ENCODE measurements at regions not wholly inside any gene's neighbourhood (a gene's known extent, or its start where the extent isn't known, plus 50 kb on each side); places are given as distances from the start of the nearest gene placed in this dataset.

DNA sequence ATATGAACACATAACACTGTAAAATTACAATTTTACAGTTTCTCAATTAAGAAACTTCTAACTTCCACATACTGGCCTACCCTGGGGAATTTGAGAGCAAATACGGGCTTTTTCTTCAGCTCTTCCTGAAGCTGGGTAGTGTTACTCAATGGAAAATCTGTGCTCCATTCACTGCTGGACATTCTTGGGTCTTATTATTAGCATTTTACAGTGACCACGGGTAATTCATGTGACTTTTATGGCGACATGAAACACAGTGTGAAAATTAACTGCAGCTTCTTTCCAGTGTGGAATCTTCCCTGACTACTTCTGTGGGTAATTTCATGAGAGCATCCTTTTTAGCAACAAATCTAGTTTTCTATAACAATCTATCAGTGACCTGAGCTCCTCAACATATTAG, 423.7 kb upstream of the ANO5 start:
- no peaks in the 10 kb centered on the region for H3K79me2 ChIP-seq (ENCODE audit: insufficient read depth)
- DNase-seq: no peak
- no peak overlapping the region for H3K4me2 ChIP-seq
- no peak overlapping the region for H3K27ac ChIP-seq (ENCODE audit: low read depth in 2 of 2, low read length in 1 of 2)
- no peaks in the 10 kb centered on the region for H3K9me2 ChIP-seq
- POLR2A ChIA-PET: no interaction called here
- H3K36me3 ChIP-seq (replicated peaks in 1 of 2; ENCODE audit: control insufficient read depth in 1 of 2, insufficient read depth in 2 of 2, low read length in 1 of 2): no peaks in the 10 kb centered on the region
- H3K9me3 ChIP-seq: no peaks in the 10 kb centered on the region
- H2AFZ ChIP-seq (ENCODE audit: low read depth): no peak overlapping the region
- no peaks in the 10 kb centered on the region for H4K20me1 ChIP-seq (ENCODE audit: insufficient read depth)
- H3K27me3 ChIP-seq (ENCODE audit: insufficient read depth): no peaks in the 10 kb centered on the region
- no peak overlapping the region for H3K9ac ChIP-seq
- H3K4me3 ChIP-seq (ENCODE audit: low read depth in 2 of 2, low read length in 1 of 2): no peak overlapping the region
- 22% methylated on average over 3 of the region's 3 CpGs for WGBS (ENCODE audit: low lambda C conversion rate)
- no peaks in the 10 kb centered on the region for H3F3A ChIP-seq (replicated peaks; ENCODE audit: insufficient read depth)
- CTCF ChIA-PET: no interaction called here
- TF ChIP-seq FOXM1 (IDR thresholded peaks at IDR 0.05; ENCODE audit: low read depth) (no peak), RXRA (IDR thresholded peaks at IDR 0.05; ENCODE audit: borderline replicate concordance, low read depth) (no peak), NRF1 (IDR thresholded peaks at IDR 0.05; ENCODE audit: low read depth, low read length) (no peak), YY1 (IDR thresholded peaks at IDR 0.05; ENCODE audit: low read depth) (no peak), POLR2AphosphoS5 (IDR thresholded peaks at IDR 0.05; ENCODE audit: low read depth, low read length) (no peak), ELF1 (IDR thresholded peaks at IDR 0.05) (no peak), RAD21 (IDR thresholded peaks at IDR 0.05; ENCODE audit: low read length) (no peak), RFX5 (IDR thresholded peaks at IDR 0.05; ENCODE audit: low read length) (no peak), TEAD4 (IDR thresholded peaks at IDR 0.05; ENCODE audit: borderline replicate concordance, insufficient read depth) (no peak), GABPA (IDR thresholded peaks at IDR 0.05; ENCODE audit: low read depth) (no peak), FOSL2 (IDR thresholded peaks at IDR 0.05; ENCODE audit: borderline replicate concordance, low read depth) (no peak), NFIC (IDR thresholded peaks at IDR 0.05; ENCODE audit: borderline replicate concordance) (no peak), EZH2phosphoT487 (IDR thresholded peaks at IDR 0.05; ENCODE audit: borderline replicate concordance, low read depth) (no peak)
- TF ChIP-seq, protein P1, sequence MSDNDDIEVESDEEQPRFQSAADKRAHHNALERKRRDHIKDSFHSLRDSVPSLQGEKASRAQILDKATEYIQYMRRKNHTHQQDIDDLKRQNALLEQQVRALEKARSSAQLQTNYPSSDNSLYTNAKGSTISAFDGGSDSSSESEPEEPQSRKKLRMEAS (IDR thresholded peaks at IDR 0.05; ENCODE audit: low read depth): no peak
- TF ChIP-seq, protein P2, sequence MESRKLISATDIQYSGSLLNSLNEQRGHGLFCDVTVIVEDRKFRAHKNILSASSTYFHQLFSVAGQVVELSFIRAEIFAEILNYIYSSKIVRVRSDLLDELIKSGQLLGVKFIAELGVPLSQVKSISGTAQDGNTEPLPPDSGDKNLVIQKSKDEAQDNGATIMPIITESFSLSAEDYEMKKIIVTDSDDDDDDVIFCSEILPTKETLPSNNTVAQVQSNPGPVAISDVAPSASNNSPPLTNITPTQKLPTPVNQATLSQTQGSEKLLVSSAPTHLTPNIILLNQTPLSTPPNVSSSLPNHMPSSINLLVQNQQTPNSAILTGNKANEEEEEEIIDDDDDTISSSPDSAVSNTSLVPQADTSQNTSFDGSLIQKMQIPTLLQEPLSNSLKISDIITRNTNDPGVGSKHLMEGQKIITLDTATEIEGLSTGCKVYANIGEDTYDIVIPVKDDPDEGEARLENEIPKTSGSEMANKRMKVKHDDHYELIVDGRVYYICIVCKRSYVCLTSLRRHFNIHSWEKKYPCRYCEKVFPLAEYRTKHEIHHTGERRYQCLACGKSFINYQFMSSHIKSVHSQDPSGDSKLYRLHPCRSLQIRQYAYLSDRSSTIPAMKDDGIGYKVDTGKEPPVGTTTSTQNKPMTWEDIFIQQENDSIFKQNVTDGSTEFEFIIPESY (IDR thresholded peaks at IDR 0.05; ENCODE audit: borderline replicate concordance, low read depth): no peak
- TF ChIP-seq, protein P3, sequence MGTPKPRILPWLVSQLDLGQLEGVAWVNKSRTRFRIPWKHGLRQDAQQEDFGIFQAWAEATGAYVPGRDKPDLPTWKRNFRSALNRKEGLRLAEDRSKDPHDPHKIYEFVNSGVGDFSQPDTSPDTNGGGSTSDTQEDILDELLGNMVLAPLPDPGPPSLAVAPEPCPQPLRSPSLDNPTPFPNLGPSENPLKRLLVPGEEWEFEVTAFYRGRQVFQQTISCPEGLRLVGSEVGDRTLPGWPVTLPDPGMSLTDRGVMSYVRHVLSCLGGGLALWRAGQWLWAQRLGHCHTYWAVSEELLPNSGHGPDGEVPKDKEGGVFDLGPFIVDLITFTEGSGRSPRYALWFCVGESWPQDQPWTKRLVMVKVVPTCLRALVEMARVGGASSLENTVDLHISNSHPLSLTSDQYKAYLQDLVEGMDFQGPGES (IDR thresholded peaks at IDR 0.05; ENCODE audit: low read depth, low read length): no peak
- TF ChIP-seq, protein P4, sequence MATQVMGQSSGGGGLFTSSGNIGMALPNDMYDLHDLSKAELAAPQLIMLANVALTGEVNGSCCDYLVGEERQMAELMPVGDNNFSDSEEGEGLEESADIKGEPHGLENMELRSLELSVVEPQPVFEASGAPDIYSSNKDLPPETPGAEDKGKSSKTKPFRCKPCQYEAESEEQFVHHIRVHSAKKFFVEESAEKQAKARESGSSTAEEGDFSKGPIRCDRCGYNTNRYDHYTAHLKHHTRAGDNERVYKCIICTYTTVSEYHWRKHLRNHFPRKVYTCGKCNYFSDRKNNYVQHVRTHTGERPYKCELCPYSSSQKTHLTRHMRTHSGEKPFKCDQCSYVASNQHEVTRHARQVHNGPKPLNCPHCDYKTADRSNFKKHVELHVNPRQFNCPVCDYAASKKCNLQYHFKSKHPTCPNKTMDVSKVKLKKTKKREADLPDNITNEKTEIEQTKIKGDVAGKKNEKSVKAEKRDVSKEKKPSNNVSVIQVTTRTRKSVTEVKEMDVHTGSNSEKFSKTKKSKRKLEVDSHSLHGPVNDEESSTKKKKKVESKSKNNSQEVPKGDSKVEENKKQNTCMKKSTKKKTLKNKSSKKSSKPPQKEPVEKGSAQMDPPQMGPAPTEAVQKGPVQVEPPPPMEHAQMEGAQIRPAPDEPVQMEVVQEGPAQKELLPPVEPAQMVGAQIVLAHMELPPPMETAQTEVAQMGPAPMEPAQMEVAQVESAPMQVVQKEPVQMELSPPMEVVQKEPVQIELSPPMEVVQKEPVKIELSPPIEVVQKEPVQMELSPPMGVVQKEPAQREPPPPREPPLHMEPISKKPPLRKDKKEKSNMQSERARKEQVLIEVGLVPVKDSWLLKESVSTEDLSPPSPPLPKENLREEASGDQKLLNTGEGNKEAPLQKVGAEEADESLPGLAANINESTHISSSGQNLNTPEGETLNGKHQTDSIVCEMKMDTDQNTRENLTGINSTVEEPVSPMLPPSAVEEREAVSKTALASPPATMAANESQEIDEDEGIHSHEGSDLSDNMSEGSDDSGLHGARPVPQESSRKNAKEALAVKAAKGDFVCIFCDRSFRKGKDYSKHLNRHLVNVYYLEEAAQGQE (IDR thresholded peaks at IDR 0.05; ENCODE audit: low read depth, low read length): no peak
- TF ChIP-seq, protein P5, sequence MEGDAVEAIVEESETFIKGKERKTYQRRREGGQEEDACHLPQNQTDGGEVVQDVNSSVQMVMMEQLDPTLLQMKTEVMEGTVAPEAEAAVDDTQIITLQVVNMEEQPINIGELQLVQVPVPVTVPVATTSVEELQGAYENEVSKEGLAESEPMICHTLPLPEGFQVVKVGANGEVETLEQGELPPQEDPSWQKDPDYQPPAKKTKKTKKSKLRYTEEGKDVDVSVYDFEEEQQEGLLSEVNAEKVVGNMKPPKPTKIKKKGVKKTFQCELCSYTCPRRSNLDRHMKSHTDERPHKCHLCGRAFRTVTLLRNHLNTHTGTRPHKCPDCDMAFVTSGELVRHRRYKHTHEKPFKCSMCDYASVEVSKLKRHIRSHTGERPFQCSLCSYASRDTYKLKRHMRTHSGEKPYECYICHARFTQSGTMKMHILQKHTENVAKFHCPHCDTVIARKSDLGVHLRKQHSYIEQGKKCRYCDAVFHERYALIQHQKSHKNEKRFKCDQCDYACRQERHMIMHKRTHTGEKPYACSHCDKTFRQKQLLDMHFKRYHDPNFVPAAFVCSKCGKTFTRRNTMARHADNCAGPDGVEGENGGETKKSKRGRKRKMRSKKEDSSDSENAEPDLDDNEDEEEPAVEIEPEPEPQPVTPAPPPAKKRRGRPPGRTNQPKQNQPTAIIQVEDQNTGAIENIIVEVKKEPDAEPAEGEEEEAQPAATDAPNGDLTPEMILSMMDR (IDR thresholded peaks at IDR 0.05): no peak
- no peaks in the 10 kb centered on the region for H3K4me1 ChIP-seq (ENCODE audit: control insufficient read depth in 1 of 2, insufficient read depth in 2 of 2, low read depth in 1 of 2, low read length in 1 of 2)
